HG03565 (cell line): ENCODE measurements at regions not wholly inside any gene's neighbourhood (a gene's known extent, or its start where the extent isn't known, plus 50 kb on each side); places are given as distances from the start of the nearest gene placed in this dataset.
A peak's percentile ranks its signal among the peaks of the same experiment; 100 is the strongest.
"Not testable (repeated sequence)": the region's sequence is repeated elsewhere in the genome, so short reads cannot be mapped to it uniquely, and the experiment has no call there.

ENCODE experiments used
- ATAC-seq: cut with Tn5 transposase; IDR thresholded peaks from one replicate; pipeline ENCODE4 v1.9.1; 2021; ENCODE audit warnings: mild to moderate bottlenecking, moderate library complexity; ENCODE audit not compliant: unreplicated experiment

DNA sequence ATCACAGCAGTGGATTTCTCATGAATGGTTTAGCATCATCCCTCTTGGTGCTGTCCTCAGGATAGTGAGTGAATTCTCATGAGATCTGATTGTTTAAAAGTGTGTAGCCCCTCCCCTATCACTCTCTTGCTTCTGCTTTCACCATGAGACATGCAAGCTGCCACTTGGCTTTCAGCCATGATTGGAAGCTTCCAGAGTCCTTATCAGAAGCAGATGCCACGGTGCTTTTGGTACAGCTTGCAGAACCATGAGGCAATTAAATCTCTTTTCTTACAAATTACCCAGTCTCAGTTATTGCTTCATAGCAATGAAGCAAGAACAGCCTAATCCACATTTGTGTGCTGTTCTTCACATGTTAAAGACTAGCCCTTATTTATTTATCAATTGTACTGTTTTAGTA, 495.2 kb upstream of the EPHA6 start:
- no peak for ATAC-seq

DNA sequence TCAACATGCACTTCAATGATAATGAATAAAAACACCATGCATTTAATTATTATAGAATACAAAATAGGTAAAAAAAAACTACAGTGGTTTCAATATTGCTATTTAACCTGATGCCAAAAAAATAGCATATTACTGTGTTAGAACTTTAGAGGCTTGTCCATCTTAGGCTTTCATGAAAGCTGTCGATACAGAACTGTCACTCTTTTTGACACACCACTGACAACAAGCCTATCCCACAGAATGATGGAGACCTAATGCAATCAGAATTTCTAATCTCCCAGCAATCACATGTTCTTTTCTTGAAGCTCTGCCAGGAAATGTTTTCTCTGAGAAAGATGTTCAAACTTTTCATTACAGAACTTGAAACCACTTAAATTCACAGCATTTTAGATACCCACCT, 490.3 kb upstream of the EPHA6 start:
- no peak for ATAC-seq

DNA sequence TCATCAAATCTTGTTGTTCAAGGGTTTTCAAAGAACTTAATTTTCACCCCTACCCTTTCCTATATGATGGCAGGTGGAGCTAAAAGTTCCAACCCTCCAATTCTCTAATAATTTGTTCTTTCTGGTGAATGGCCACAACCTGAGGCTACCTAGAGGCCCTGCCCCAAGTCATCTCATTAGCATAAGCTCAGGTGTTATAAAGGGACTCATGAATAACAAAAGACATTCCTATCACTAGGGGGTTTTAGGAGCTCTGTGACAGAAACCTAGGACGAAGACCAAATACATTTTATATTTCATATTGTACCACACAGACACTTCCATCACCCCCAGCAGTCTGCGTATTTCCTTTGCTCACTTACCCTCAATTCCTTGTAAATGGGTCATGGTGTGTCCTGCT, 483.6 kb upstream of the EPHA6 start:
- ATAC-seq = no peak

DNA sequence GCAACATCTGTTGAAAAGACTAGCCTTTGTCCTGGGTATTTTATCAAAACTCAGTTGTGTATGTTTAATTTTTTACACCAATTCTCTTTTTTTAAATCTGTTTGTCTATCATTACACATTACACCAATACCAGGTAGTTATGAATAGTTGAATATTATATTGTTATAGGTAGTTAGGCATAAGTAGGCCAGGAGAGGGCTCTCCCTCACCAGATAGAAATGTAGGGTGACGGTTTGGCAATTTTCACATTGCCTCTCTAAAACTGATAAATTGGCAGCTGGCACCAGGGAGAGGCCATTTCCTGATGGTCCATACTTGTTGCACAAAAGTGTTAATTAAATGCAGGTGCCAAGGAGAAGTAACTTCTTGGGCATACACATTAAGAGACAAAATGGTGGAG, 483.1 kb upstream of the EPHA6 start:
- no peak for ATAC-seq

DNA sequence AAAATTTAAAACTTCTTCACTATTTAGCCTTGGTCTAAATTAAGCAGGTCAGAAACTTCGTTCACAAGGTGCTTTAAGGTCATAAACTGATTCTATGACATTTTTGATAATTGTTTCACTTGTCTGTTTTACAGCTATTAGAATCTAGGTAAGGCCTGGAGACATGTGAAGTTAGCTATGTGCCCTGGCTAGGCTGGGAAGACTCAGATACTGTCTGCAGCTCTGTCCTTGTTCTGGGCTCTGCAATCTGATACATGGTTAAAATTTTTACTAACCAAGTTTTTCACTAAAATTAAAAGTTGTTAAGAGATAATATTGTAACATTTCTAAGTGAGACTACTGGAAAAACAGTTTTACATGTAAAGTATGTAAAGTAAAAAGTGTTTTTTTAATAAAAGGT, 479.6 kb upstream of the EPHA6 start:
- no peak for ATAC-seq

DNA sequence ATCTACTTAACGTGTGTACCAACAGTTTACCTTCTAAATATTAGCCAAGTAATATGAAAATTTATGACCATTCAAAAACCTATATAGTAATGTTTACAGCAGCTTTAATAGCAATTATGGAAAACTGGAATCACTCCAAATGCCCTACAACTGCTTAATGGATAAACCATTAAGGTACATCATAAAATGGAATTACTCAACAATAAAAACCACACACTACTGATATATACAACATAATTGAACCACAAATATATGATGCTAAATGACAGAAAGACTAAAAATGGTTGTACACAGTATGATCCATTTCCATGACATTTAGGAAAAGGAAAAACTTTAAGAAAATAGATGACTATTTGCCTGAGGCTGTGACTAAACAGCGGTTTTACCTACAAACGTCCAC, 467.1 kb upstream of the EPHA6 start:
- no peak for ATAC-seq

DNA sequence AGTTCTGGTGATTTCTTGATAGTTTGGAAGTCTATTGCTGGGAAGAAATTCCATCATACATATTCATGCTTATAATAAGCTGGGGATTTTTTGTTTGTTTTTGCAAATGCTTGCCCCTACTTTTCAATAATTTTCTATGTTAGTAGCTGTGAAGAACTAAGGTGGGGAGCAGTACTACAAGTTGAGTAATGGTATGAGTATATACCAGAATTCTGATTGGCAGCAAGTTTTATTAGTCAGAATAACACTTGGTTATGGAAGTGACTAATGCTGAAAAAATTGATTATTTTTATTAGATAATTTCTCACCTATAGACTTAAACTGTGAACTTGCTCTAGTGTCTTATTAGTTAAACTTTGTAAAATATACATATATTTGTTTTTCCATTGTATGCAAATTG, 462.8 kb upstream of the EPHA6 start:
- ATAC-seq = not testable (repeated sequence)

DNA sequence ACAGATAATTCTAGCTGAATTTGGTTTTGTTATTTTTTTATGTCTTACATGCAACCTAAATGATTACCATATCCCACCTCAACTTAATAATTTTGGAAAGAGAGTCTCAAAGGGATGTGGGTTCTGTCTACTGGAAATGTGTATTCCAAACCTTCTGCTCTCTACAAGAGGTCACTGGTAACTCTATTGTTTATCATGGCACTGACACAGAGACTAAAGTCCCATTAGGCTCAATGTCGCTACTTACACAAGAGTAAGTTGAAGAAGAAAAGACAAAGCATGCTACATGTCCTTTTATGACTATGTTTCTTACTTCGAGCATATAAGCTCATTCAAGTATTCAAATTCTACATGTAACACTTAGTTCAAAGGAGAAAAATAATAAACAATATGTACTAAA, 460.3 kb upstream of the EPHA6 start:
- ATAC-seq = no peak

DNA sequence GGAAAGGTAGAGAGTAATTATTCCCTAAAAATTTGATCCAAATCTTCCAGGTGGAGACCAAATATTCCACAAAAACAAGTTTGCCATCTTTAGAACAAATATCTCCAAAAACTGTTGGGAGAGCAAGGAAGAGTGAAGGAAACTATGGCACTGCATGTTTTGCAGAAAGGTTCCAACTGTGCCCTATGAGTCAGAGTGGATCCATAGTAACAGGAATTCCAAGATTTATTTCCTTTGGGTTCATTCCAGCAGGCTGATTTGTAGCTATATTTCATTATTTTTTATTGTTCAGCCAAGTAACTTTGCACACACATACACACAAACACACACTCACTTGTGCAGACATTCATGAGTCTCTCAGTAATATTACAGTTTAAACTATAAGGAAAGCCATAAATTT, 459.7 kb upstream of the EPHA6 start:
- ATAC-seq = no peak

DNA sequence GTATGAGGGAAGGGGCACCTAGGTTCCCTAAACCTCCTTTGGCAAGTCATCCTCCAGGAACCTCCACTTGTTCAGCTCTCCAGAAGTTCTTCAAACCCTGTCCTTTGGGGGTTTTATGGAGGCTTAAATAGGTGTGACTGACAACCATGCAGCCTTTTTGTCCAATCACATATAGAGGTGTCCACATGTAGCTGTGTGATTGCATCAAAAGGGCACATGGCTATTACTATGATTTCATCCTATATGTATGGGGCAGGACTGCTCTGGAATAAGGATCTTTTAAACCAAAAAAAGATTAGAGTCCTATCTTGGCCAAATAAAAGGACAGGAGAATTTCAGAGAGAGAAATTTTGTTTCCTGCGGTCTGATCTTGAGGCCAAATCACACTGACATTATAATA, 453.2 kb upstream of the EPHA6 start:
- ATAC-seq = no peak

DNA sequence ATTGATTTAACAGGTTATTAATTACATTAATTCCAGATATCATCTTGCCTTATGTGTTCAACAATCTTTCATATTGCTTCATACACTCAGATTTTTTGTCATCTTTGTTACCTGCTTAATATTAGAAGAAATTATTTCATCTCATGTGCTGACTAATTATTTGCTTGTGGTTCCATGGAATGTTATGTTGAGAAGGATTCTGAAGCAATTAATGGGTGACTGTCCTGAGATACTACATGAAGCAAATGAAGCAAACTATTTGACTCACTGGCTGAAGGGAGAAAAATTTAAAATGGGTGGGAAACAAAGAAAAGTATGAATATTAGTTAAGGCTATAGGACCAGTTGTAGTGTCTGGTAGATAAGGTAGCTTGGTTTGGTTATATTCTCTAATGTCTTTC, 443.8 kb upstream of the EPHA6 start:
- ATAC-seq = no peak

DNA sequence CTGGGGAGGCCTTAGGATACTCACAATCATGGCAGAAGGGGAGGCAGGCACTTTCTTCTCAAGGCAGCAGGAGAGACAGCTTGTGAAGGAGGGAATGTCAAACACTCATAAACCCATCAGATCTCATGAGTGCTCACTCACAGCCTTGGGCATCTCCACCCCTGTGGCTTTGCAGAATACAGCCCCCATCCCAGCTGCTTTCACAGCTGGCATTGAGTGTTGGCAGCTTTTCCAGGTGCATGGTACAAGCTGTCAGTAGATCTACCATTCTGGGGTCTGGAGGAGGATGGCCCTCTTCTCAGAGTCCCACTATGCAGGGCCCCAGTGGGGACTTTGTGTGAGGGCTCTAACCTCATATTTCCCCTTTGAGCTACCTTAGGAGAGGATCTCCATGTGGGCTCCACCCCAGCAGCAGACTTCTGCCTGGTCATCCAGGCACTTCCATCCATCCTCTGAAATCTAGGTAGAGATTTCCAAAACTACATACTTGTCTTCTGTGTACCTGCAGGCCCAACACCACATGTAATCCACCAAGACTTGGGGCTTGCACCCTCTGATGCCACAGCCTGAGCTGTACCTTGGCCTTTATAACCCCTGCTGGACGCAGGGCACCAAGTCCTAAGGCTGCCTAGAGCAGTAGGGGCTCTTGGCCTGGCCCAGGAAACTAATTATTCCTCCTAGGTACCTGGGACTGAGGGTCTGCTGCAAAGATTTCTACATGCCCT, 404.2 kb upstream of the EPHA6 start:
- ATAC-seq = no peak

DNA sequence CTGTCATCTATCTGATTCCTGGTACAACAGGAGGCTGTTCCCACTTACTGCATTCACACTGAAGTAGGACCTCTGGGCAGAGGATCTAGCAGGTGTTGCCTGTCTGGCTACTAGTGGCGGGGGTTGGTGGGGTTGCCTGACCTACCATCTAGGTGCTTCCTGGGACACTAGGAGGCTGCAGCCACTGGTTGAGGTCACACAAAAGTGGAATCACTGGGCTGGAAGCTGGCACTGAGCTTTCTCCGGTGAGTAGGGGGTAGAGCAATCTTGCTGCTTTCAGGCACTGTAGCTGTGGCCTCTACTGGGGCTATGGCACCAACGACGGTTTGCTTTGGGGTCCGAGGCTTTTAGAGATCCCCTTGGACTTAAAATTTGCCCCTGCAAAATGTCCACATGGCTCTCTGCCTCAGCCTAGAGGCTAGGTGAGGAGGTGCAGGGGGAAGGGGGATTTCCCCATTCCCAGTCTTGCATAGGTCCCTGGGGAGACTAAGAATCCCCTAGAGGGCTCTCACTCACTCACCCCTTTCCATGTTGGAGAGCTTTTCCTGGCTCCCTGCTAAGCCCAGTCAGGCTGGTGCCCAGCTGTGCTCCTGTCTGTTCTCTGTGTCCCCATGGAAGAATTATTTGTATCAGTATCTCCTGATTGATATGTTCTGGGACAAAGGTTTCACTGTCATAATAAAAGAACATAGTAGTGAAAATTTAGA, 397.7 kb upstream of the EPHA6 start:
- ATAC-seq = no peak

DNA sequence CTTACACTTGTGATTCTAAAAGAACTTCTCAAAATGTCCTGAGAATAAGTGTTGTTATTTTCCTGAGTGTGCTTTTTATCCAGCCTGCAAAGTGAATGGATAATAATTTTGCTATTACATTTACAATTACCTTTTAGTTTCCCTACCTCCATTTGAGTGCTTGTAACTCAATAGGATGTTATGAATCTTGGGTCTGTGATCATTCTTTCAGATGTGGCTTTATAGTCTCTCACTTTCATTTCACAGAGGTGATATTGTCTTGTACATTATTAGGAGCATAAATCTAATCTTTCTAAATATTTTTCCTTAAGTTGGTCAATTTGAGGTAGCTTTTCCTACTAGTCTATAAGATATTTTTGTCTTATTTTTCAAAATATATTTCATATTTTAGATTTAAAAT, 386.3 kb upstream of the EPHA6 start:
- no peak for ATAC-seq

DNA sequence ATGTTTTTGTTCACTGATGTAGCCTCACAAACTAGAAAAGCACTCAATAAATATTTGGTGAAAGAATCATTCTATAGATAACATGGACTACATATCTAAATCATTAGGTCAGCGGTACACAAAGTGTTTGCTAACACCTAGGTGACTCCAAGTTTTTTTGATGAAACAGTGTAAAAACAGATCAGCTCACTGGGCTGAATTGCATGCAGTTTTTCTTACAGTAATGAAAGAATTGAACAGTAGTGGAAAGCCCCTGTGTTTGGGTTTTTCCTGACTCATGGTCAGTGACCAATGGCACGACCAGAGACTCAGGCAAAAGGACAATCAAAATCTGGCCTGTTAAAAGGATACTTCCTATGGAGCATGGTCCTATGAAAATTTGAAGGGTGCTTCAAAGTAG, 384.3 kb upstream of the EPHA6 start:
- peak; percentile 35 for ATAC-seq

DNA sequence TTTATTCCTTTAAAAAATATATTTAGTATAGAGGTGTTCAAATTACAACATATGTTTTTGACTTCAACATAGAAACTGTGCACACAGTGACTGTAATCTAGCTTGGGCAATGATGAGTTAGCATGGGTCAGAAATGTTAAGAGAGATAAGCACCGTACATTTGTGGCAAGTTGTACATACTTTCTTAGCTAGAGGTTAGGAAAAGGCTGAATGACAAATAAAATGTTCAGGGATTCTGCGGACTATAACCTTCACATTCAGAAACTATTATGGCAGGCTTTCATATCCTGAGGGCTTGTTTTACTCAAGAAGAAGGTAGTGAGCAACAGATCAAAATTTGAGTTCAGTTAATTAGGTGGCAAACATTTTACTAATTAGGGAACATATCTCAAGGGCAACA, 379.7 kb upstream of the EPHA6 start:
- no peak for ATAC-seq

DNA sequence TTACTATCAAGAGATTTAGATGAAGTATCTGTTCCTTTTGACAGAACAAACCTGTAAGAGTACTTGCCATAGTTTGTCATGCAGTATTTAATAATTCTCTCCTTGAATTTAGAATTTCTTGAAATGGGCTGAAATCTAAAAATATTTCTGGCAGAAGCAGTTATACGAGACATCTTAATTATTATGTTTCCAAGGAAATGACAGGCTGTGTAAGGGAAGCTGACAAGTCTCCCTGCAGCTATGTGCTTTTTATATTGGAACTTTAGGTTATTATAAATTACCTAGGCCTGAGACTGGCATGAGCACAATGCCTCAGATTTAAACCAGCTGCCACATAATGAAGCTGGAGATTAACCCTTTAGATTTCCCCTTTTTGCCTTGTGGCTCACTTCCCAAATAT, 365.0 kb upstream of the EPHA6 start:
- ATAC-seq = no peak

DNA sequence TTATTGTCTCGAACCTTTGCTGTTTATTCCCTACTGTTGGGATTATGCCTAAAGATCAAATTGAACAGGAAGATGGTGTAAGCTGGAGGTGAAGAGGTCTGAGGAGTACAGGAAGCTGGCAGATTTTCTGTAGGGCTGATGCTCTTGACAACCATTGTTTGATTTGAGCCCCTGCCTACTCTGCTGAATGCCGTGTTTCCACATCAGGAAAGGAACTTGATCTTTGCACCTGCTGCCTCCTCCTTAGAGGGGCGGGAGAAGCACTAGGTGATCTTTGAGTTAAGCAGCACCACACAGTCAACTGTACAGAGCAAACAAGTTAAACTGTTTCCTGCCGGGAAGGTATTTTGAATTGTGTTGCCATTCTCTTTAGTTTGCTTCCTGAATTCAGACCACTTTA, 364.6 kb upstream of the EPHA6 start:
- ATAC-seq = no peak

DNA sequence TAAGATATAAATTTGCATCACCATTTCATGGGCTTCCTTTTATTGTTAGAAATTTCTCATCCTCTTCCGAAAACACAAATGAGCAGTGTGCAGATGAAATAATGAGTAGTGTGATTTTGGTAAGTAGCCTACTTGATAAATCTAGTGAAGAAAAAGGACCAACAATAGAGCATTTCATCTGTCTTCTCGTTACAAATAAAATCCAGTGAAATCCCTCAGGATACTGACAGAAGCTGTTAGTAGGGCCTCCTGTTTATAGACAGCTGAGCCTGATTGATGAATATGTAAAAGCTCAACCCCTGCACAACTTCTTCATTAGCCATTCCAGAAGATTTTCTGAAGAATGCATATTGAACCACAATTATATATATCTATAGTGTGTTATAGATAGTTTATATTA, 363.7 kb upstream of the EPHA6 start:
- ATAC-seq = no peak

DNA sequence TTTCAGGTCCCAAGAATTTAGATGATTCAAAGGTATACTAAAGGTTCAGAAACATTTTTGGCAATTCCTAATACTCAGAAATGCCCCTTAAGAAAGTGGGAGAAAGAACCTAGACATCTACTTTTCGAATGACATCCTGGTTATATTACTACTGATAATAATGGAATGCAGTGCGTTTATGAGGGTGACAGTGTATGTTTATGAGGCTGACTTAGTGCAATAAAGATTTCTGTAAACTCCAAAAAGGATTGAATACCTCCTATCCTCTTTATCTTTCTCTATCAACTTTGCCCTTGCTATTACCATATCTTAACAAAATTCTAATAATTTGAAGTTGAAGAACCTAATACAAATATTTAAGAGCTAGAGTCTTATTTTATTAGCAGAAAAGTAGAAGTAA, 348.9 kb upstream of the EPHA6 start:
- ATAC-seq = no peak

DNA sequence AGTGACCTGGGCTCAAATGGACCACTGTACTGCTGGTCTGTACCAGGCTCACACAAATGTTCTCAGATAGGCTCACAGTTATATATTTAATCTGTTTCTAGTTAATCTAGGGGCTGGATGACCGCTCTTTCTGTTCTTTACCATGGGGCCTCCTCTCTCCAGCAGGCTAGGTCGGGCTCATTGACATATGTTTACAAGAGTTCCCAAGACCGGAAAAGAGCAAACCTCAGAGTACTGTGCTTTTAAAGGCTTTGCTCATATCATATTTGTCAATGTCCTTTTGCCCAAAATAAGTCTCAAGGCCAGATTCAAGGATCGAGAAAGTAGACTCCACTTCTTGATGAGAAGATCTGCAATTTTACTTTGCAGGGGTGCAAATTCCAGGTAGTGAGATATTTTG, 348.0 kb upstream of the EPHA6 start:
- no peak for ATAC-seq

DNA sequence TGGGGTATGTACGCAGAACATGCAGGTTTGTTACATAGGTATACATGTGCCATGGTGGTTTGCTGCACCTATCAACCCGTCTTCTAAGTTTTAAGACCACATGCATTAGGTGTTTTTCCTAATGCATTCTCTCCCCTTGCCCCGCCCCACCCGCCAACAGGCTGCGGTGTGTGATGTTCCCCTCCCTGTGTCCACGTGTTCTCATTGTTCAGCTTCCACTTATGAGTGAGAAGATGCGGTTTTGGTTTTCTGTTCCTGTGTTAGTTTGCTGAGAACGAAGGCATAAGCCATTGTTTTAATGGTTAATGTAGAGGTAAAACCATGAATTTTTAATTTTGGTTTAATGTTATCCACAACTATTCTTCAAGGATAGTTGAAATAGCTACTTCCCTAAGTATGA, 346.8 kb upstream of the EPHA6 start:
- ATAC-seq = no peak

DNA sequence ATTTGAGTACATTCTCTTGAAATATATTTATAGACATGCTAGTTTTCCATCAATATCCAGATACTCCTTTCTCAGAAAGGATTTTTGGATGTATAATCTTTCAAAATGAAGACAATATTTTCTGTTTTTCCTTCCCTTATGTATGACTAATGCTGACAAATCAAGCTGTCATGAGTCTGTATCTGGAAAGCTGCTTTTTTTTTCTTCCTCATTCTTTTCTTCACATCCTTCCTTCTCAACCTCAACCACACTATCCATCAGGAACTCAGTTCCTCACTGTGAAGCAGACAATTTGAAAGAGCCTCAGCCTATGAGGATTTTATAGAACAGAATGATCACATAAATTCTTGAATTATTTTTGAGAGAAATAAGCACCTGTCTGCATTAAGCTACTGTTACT, 335.9 kb upstream of the EPHA6 start:
- no peak for ATAC-seq
